Upper lobe of left lung (tissue), 6 donors: ENCODE measurements at regions not wholly inside any gene's neighbourhood (a gene's known extent, or its start where the extent isn't known, plus 50 kb on each side); places are given as distances from the start of the nearest gene placed in this dataset.

Source experiments
- ATAC-seq, 2 donors: fragments of 200-7000 bp; cut with Tn5 transposase; one replicate each; pipeline ENCODE4 v1.9.1; 2022; ENCODE audit warnings: mild to moderate bottlenecking in 2 of 2, moderate library complexity in 2 of 2; ENCODE audit not compliant: low FRiP score in 2 of 2
- DNase-seq, 2 donors: peaks; one replicate each; pipeline ENCODE4 v3.0.0-alpha.2; 2019 to 2020
- H3K27ac ChIP-seq, 4 donors: fragments of 200-600 bp; sonication (generic); one replicate each; pipeline ENCODE4 v1.5.1; 2016 to 2019
- H3K27me3 ChIP-seq, 4 donors: fragments of 200-600 bp; sonication (generic); one replicate each; pipeline ENCODE4 v1.5.1; 2017 to 2019
- H3K36me3 ChIP-seq, 4 donors: fragments of 200-600 bp; sonication (generic); one replicate each; pipeline ENCODE4 v1.5.1; 2016 to 2019
- H3K4me1 ChIP-seq, 4 donors: fragments of 200-600 bp; sonication (generic); one replicate each; pipeline ENCODE4 v1.5.1; 2018 to 2019
- H3K4me3 ChIP-seq, 4 donors: fragments of 200-600 bp; sonication (generic); one replicate each; pipeline ENCODE4 v1.5.1; 2017 to 2019; ENCODE audit warnings: mild to moderate bottlenecking in 2 of 4, moderate library complexity in 1 of 4
- H3K9me3 ChIP-seq, 4 donors: fragments of 200-600 bp; sonication (generic); one replicate each; pipeline ENCODE4 v1.5.1; 2018 to 2019
- CTCF ChIP-seq, 6 experiments: fragments of 450-650 bp in 4 of 6; fragments of 200-600 bp in 2 of 6; sonication (generic) in 2 of 6; IDR thresholded peaks; one replicate each; pipeline ENCODE4 v1.5.1; 2016 to 2019; ENCODE audit warnings: antibody characterized with exemption in 6 of 6
- EP300 ChIP-seq, 4 donors: sonication (generic); formaldehyde crosslinking; IDR thresholded peaks; one replicate each; pipeline ENCODE4 v1.5.1; 2017; ENCODE audit warnings: antibody characterized with exemption in 4 of 4, control low read depth in 2 of 4
- POLR2A ChIP-seq, 4 donors: fragments of 450-650 bp; IDR thresholded peaks; one replicate each; pipeline ENCODE4 v1.5.1; 2016 to 2017; ENCODE audit warnings: antibody characterized with exemption in 4 of 4, mild to moderate bottlenecking in 2 of 4
- POLR2AphosphoS5 ChIP-seq, 2 donors: sonication (generic); formaldehyde crosslinking; IDR thresholded peaks; one replicate each; pipeline ENCODE4 v1.5.1; 2017; ENCODE audit warnings: antibody characterized with exemption in 2 of 2
- WGBS, 2 donors: methylation state at CpG; one replicate each; pipeline ENCODE4 v1.1.5; 2017 to 2018; 5-methylcytosine and 5-hydroxymethylcytosine counted together
- donor health status: DM: no; HTN: no; CAD: no; lungs with moderate emphysema.
- donor health status: DM: no; HTN: yes; CAD: no; lungs with severe emphysema.

GRCh38 chr7:7104314-7104698 is 78.0 kb upstream of the C1GALT1 start:
- no peaks in the 10 kb centered on the region for H3K36me3 ChIP-seq
- ATAC-seq, result no peak
- H3K27ac ChIP-seq, result no peak overlapping the region
- H3K4me1 ChIP-seq, result peaks cover 15 to 19% (median 16%) of the 10 kb centered on the region in 4 donors
- no peaks in the 10 kb centered on the region for H3K27me3 ChIP-seq
- WGBS, 2 donors, result 72 to 76% methylated on average over 7 of the region's 7 CpGs
- peaks cover 0 to 9% (median 5%) of the 10 kb centered on the region in 4 donors for H3K9me3 ChIP-seq
- H3K4me3 ChIP-seq, result no peak overlapping the region
- no peak for DNase-seq
- TF ChIP-seq POLR2A (IDR thresholded peaks at IDR 0.05) (no peak), CTCF (IDR thresholded peaks at IDR 0.05) (no peak), EP300 (IDR thresholded peaks at IDR 0.05) (no peak), POLR2AphosphoS5 (IDR thresholded peaks at IDR 0.05) (no peak)

DNA sequence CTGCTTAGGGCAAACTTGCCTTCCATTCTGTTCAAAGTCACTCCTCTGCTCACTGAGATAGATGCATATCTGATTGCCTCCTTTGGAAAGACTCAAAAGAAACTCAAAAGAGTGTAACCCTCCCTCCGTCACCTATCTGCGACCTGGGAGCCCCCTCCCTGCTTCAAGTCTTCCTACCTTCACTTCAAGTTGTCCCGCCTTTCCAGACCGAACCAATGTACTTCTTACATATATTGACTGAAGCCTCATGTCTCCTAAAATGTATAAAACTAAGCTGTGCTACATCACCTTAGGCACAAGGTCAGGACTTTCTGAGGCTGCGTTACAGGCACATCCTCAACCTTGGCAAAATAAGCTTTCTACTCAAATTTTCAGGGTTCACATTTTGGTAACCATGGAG is 77.4 kb upstream of the C1GALT1 start:
- Histone ChIP-seq H3K27me3 (no peaks in the 10 kb centered on the region), H3K27ac (no peak overlapping the region), H3K4me1 (peaks cover 8 to 12% (median 10%) of the 10 kb centered on the region in 4 donors), H3K4me3 (no peak overlapping the region), H3K36me3 (no peaks in the 10 kb centered on the region), H3K9me3 (peaks cover 0 to 9% (median 5%) of the 10 kb centered on the region in 4 donors)
- TF ChIP-seq POLR2AphosphoS5 (IDR thresholded peaks at IDR 0.05) (no peak), EP300 (IDR thresholded peaks at IDR 0.05) (no peak), POLR2A (IDR thresholded peaks at IDR 0.05) (no peak), CTCF (IDR thresholded peaks at IDR 0.05) (no peak)
- WGBS, 2 donors, result 94 to 98% methylated on average over 5 of the region's 5 CpGs
- ATAC-seq (no peak), DNase-seq (no peak)

GRCh38 chr7:7105800-7106582 is 76.4 kb upstream of the C1GALT1 start:
- ATAC-seq (no peak), DNase-seq (no peak)
- peaks cover 0 to 9% (median 5%) of the 10 kb centered on the region in 4 donors for H3K9me3 ChIP-seq
- 84 to 96% methylated on average over 4 of the region's 4 CpGs for WGBS, 2 donors
- H3K4me3 ChIP-seq, result no peak overlapping the region
- TF ChIP-seq POLR2A (IDR thresholded peaks at IDR 0.05) (no peak), EP300 (IDR thresholded peaks at IDR 0.05) (no peak)
- H3K27ac ChIP-seq, result no peak overlapping the region
- H3K36me3 ChIP-seq, result no peaks in the 10 kb centered on the region
- H3K4me1 ChIP-seq, result peaks cover 5 to 9% (median 7%) of the 10 kb centered on the region in 4 donors
- H3K27me3 ChIP-seq, result no peaks in the 10 kb centered on the region

DNA sequence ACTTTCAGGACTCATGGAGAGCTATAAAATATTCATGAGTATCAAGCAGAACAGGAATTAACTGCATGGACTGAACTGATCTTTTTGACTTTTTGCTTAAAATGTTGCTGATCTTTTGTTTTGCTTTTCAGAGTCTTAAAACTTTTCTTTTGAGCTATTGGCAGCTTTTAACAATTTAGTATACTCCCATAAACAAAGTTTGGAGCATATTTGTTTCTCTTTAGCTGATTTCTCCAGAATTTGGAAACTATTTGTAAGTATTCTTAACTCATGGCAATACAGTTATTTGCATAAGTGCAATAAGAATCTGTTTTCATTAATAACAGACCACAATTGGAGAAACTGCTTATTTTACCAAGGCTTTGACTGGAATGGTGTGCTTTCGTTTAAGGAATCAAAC is 73.4 kb upstream of the C1GALT1 start:
- ATAC-seq (no peak), DNase-seq (no peak)
- no peaks in the 10 kb centered on the region for H3K4me1 ChIP-seq
- H3K36me3 ChIP-seq, result no peaks in the 10 kb centered on the region
- WGBS, 2 donors, result 38 to 64% methylated on average over 1 of the region's 1 CpG
- no peaks in the 10 kb centered on the region for H3K27me3 ChIP-seq
- peaks cover 0 to 9% (median 5%) of the 10 kb centered on the region in 4 donors for H3K9me3 ChIP-seq
- H3K27ac ChIP-seq, result no peak overlapping the region
- H3K4me3 ChIP-seq, result no peak overlapping the region
- TF ChIP-seq EP300 (IDR thresholded peaks at IDR 0.05) (no peak), CTCF (IDR thresholded peaks at IDR 0.05) (no peak), POLR2A (IDR thresholded peaks at IDR 0.05) (no peak), POLR2AphosphoS5 (IDR thresholded peaks at IDR 0.05) (no peak)

- H3K4me3 ChIP-seq, result no peak overlapping the region
- peaks cover 0 to 9% (median 5%) of the 10 kb centered on the region in 4 donors for H3K9me3 ChIP-seq
- ATAC-seq (no peak), DNase-seq (no peak)
- no peak overlapping the region for H3K27ac ChIP-seq
- H3K27me3 ChIP-seq, result no peaks in the 10 kb centered on the region
- TF ChIP-seq EP300 (IDR thresholded peaks at IDR 0.05), result no peak
- TF ChIP-seq POLR2A (IDR thresholded peaks at IDR 0.05), result no peak
- H3K36me3 ChIP-seq, result no peaks in the 10 kb centered on the region
- peaks cover 0 to 5% (median 2%) of the 10 kb centered on the region in 4 donors for H3K4me1 ChIP-seq
Observed at GRCh38 chr7:7109934-7110333, 72.4 kb upstream of the C1GALT1 start.

GRCh38 chr7:7110706-7111105 is 71.6 kb upstream of the C1GALT1 start:
- H3K36me3 ChIP-seq, result no peaks in the 10 kb centered on the region
- H3K4me1 ChIP-seq, result peaks cover 0 to 5% (median 2%) of the 10 kb centered on the region in 4 donors
- H3K4me3 ChIP-seq, result no peak overlapping the region
- TF ChIP-seq POLR2AphosphoS5 (IDR thresholded peaks at IDR 0.05) (no peak), POLR2A (IDR thresholded peaks at IDR 0.05) (no peak), CTCF (IDR thresholded peaks at IDR 0.05) (no peak), EP300 (IDR thresholded peaks at IDR 0.05) (no peak)
- H3K27ac ChIP-seq, result no peak overlapping the region
- DNase-seq, result no peak
- no peaks in the 10 kb centered on the region for H3K27me3 ChIP-seq
- ATAC-seq, result no peak
- peaks cover 0 to 9% (median 5%) of the 10 kb centered on the region in 4 donors for H3K9me3 ChIP-seq
